Kasumi-1 (cell line): ENCODE measurements at regions not wholly inside any gene's neighbourhood (a gene's known extent, or its start where the extent isn't known, plus 50 kb on each side); places are given as distances from the start of the nearest gene placed in this dataset.
"Not testable (repeated sequence)": the region's sequence is repeated elsewhere in the genome, so short reads cannot be mapped to it uniquely, and the experiment has no call there.

Experiments used
- DNase-seq, 2 experiments: peaks; one replicate each; lab custom pipeline; 2025; lab: John Stamatoyannopoulos, UW

DNA sequence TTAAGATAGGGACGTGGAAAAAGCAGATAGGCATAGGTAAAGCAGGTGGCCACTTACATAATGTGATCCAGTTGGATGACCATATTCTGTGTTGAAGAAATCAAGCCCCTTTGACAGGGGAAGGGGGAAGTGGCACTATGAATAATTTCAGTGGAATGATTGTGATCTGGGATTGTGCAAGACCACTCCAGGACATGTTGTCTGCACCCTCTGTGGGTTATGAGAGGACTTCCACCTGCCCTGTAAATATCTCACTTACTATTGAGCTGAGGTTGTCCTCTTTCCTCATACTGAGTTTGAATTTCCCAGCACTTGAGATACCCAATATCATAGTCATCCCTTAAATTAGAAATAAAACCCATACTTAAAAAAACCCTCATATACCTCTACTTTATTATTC is 220.7 kb downstream of the IRS1 start:
- no peak for DNase-seq

DNA sequence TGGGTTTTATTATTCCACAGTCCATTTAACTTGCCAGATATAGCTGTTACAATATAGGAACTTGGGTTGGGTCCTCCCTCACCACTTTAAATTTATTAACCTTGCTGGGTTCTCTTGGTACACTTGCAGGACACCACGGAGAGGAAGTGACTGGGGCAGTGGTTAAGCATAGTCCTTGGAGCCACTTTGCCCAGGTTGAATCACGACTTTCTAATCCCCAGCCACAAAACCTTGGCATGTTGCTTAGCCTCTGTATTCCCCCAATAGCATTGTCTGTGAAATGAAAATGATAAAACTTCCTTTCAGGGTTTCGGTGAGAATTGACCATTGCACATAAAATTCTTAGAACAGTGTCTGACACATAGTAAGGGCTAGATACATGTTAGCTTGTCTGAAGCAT is 221.2 kb downstream of the IRS1 start:
- no peak for DNase-seq

DNA sequence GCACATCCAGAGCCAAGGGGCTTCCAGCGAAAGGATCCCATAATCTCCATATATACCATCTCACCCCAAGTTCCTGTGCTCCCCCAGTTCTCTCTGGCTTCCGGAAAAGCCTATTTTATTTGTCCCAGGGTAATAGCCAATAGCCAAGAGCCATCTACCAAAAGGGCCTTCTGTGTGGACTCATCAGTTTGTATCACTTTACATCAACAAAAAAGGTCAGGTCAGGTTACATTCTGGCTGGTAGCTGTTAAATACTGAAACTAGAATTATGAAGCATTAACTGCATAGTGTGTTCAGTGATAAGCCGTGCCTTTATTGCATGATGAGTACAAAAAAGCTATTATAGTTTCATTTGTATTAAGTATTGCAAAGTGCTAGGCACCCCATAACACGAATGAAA is 223.7 kb downstream of the IRS1 start:
- no peak for DNase-seq

DNA sequence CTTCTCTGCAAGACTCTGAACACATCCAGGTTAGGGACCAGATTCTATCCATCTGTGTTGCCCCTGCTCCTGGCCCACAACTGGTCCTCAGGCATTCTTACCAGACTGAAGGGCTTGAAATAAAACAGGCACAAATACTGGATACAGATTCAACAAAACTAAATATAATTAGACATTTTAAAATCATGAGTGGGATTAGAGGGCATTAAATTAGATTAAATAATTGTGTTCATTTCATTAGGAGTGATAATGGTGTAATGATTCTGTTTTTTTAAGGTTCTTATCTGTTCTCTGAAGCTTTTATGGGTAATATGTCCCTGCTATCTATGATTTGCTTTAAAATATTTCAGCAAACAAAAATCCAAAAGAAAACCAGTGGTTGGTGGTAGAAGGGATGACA is 226.5 kb downstream of the IRS1 start:
- no peak for DNase-seq

DNA sequence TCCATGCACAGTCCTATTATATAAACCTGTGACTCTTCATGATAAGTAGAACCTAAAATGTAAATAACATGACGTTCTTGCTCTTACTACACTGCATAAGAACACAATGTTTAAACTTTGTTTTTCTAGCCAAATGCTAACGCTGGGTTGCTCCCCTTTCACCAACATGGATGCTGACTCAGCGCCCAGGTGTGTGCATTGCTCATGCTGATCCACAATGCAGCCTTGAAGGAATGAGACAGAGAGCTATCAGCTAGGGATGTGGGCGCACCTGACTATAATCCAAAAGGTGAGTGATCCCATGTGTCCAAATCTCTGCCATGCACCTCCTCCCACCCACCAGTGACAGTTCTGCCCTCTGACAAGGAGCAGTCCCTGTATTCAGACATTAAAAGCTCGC is 235.0 kb downstream of the IRS1 start:
- no peak for DNase-seq

DNA sequence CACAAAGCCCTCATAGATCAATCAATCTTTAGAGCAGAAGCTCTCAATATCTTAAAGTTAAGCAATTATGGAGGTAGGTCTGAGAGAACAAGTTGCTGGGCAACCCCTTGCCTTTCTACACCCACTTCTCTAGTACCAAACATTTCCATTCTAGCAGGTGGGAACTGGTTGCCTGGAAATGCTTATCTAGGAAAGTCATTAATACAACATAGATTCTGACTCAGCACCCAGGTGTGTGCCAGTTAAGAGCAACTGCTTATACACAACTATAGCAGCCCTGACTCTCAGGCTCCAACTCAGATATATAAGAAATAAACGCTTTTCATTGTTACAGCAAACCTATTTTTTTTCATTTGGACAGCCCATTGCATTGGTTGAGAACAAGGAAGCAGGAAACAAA is 237.7 kb downstream of the IRS1 start:
- no peak for DNase-seq

DNA sequence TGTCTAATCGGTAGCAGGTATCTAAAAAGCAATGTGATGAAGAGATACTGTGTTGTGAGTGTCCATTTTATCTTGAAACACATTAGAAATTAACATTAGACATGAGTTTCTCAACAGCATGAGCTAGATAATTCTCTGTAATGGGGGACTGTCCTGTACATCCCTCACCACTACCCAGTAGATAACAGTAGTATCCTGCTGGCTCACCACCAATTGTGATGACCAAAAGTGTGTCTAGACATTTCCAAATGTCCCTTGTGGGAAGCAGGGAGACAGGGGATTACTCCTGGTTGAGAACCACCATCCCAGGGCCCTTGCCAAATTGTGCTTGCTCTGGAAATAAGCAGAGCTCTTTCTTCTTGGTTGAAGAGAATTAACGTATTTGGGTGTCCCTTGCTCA is 239.3 kb downstream of the IRS1 start:
- DNase-seq, result no peak

DNA sequence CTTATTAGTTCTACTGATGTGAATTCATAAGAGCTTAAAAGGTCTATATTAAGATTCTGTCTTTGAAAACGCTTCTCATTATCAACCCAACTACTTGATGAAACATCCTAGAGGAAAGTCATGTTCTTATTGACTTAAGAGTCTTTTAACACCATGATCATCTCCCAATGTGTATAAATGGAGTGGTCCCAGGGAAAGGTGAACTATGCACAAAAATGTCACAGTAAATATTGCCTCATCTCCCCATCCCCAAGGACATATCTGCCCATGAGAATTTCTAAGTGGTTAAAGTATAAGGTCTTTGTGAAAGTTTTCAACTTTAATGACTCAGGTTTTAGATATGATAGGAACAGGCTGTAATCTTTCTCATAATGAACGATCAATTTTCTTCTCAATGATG is 240.1 kb downstream of the IRS1 start:
- no peak for DNase-seq

DNA sequence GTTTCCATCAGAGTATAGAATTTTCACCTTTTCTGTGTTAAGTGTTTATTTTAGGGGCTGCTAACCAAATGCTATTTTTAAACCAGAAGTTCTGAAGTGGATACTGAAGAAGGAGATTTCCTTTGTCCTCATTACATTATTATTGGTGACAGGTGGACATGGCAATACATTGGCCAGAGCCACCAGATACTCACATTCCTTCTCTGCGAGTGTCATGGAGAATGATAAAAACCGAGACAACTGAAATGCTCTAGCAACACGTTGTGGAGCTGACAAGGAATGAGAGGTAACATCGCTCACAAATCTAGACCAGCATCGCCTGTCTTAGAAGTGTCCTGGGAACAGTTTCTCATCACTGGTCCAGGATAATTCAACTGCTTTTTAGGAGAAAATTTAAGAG is 241.2 kb downstream of the IRS1 start:
- no peak for DNase-seq

DNA sequence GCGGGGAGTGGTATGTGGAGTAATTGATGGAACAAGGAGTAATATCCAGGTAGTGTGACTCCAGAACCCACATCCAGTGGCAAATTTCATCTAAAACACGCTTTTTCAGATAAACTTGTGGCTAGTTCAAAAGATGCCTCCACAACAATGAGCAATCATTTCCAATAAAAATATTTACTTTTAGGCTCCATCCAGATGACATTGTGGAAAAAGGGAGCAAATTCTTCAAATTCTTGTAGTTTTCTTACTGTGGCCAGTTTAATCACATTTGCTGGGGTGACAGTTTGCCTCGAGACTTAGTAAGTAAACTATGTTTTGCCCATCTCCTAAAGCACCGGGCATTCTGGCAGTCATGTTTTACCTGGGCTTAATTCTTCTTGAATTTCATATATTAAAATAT is 243.6 kb downstream of the IRS1 start:
- DNase-seq, result no peak

DNA sequence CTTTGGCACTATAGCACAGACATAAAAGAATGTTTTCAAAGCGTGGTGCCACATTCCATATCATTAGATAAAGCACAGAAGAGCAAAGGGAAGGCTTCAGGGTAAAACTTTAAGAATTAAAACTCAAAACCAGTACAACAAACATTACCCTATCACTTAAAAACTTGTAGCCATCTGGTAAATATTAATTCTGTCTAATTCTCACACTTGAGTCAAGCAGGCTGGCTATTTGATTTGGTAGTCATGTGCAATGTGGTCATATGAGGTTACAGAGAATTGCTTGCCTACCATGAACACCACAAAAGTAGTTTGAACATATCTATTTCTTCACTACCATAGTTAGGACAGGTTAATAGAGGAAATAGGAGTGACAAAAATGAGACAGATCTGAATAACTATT is 244.9 kb downstream of the IRS1 start:
- no peak for DNase-seq

DNA sequence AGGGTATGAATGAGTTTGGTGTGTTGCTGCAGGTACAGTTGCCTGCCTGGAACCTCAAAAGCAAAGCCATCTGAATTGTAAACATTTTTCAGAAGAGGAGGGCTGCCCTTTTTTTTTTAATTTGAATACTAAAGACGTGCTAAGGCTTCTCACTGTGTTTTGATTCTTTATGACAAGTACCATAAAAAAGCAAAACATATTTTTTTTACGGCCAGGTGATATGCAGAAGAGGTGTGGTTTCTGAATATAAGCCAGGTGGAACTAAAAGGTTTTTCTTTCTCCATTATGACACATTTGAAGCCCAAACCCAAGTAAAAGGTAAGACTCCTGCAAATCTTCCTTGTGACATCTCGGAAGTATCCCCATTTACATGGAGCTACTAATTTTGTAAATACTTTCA is 246.3 kb downstream of the IRS1 start:
- DNase-seq, result no peak

DNA sequence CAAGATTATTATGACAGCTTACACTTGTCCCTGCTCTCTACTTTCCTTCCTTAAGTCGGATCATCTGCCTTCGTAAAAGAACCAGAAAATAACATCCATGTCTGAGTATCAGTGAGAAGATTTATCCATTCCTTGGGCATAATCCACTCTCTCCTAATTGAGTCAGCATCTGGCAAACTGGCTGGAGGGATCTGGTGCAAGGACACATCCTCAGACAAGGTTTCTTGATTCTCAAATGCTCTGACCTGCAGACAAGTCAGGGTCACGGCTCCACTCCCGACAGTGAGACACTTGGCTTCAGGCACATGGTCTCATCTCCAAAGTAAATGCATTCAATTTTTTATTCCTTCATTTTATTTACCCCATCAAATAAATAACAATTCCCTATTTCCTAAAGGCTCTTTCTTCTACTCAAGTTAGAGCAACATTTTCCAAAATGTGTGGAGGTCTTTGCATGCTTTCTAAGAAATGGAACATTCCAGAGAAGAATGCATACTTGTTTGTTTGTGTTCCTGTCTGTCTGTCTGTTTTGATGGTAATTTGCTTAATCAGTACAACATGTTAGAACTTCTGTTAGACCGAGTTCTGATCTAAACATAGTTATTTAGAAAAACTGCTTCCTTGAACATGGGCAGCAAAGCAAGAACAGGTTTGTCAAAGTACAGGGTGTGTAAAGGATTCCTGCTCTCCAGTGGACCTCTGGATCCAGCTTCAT is 246.9 kb downstream of the IRS1 start:
- no peak for DNase-seq

DNA sequence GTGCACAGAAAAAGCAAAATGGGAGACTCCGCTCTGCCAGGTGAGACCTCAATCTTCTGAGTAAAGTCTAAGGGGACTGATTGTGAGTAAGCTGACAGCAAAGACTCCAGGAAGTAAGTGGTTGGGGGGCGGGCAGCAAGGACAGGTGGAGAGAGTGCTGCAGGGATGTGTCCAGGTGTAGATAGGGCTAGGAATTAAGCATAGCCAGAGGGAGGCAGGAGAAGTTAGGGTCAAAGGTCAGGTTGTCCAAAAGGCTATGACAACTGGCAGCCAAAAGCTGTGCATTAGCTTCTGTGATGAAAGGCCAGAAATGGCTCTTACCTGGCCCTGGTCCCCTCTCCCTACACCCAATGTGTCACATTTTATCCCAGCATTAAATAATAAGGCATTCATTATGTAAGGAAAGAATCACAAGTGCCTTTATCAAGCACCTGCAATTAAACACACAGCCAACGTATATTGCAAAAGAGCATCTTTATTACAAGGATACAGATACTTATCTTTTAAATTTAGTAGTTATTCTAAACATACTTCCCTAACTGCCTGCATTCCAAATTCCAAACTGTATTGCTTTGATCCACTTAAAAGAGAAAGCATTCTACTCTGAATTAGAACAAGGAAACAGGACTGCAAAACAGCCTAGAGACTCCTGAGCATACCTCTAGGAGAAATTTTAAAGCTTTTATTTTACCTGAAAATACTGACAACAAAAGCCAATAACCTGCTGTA is 247.9 kb downstream of the IRS1 start:
- no peak for DNase-seq

DNA sequence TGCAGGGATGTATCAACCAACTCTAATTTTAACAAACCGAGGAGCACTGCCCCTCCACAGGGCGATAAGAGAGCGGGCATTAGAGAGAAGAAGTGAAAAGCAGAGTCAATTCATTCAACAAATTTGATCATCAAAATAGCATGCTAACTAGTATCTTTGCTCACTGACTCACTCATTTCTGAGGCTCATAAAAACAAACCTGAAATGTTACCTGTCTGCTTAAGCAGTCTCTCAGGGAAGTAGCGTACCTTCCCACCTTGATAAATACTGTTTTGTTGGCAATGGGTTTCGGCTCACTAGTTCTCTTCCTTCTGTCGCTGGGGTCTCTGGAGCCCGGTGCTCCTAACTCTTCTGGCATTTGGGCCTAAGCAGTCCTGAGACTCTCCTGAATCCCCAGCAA is 248.8 kb downstream of the IRS1 start:
- DNase-seq, result no peak

DNA sequence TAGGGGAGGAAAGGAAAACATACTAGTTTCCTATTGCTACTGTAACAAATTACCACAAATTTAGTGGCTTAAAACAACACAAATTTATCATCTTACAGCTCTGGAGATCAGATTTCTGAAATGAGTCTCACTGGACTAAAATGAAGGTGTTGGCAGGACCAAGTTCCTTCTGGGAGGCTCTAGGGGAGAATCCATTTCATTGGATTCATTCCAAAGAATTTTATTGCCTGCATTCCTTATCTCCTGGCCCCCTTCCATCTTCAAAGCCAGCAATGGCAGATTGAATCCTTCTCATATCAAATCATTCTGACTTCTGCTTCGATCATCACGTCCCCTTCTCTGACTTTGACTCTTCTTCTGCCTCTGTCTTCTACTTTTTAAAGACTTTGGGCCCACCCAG is 250.9 kb downstream of the IRS1 start:
- DNase-seq, result no peak

DNA sequence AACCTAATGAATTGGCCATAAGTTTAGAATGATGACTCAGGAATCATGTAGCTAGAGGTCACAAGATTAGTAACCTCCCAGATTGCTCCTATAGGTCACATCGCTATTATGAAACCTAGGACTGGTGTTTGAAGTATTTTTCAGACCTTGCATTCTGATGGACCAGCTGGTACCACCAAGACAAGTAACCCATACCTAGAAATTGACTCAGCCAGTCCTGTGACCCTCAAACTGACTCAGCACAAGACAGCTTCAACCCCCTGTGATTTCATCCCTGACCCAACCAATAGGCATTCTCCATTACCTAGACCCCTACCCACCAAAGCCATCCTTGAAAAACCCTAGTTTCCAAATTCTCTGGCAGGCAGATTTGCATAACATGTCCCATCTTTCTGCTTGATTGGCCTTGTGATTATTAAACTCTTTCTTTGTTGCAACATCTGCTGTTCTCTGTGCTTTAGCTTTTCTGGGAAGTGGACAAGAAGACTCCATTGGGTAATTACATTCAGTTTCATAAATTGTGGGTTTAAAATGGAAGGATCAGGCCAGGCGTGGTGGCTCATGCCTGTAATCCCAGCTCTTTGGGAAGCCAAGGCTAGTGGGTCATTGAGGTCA is 254.9 kb downstream of the IRS1 start:
- DNase-seq, result no peak

DNA sequence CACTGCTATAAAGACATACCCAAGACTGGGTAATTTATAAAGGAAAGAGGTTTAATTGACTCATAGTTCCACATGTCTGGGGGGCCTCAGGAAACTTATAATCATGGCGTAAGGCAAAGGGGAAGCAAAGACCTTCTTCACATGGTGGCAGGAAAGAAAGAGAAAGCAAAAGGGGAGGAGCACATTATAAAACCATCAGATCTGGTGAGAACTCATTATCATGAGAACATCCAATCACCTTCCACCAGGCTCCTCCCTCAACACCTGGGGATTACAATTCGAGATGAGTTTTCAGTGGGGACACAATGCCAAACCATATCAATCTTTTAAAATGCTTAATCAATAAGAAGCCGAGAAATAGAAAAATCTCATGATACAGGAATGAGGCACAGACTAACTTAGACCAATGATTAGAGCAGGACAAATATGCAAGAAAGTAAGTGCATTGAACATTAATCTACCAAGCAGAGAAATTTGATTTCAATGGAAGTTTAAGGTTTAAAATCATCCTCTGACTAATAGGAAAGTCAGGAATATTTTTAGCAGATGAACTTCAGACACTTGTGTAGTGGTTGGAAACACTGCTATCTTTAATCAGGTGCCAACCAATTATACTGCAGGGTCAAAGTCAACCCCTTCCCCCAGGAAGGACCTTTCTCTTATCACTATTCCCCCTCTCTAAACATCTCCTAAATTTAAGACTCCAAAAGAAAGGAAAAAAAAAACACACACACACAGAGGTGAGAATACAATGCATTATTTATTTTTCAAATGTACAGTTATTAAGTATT is 259.2 kb downstream of the IRS1 start:
- DNase-seq, result no peak

DNA sequence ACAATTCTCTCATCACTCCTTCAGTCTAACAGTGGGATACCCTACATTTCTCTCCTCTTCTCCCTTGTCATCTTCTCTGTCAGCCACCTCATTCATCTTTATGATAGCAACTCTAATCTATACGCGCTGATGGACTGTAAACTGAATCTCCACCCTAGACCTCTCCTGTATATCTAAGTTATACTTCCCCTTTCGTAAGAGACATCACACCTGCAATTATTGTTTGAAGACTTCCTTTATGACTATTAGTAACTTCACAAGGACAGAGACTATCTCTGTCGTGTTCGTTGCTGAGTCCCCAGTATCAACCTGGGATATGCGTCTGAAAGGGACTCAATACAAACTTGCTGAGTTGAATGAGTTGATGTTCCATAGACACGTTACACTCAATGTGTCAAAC is 263.2 kb downstream of the IRS1 start:
- no peak for DNase-seq

DNA sequence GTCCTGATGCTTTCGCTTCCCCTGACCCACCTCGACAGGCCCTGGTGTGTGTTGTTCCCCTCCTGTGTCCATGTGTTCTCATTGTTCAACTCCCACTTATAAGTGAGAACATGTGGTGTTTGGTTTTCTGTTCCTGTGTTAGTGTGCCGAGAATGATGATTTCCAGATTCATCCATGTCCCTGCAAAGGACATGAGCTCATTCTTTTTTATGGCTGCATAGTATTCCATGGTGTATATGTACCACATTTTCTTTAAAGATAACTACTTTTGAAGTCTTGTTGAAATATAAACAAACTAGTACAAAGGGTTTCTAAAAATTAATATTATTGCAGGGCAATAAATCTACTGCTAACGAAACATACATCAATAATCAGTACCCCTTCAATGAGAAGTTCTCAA is 266.6 kb downstream of the IRS1 start:
- not testable (repeated sequence) for DNase-seq

DNA sequence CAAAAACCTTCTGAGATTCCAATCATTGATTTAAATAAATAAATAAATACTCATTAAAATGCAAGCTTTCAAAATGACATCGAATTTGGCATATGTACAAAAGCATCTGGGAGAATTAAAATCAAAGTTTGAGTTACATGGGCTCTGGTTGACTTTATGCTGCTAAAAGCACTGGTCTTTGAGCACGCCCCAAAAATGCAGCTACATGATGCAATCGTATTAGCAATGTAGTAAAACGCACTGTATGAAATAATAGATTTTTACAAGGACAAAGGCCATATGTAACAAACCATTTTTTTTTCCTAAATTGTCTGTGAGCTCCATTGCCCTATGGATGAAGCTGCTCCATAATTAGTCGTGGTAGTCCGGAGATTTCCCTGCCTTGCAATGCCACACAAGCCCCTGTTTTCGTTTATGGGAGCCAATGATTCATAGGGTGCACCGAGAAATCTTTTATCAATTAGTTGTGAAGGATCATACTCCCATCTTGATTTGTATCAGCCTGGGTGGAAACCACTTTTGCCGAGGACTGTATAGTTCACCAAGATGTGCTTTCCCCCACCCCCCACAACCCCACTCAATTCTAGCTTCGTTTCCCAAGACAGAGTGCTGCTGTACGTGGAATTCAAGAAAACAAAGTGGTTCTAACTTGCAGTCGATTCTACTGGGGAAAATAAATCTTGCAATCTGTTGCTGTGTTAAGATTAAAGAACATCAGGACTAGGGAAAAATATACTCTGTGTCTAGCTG is 268.4 kb downstream of the IRS1 start:
- DNase-seq, result no peak

DNA sequence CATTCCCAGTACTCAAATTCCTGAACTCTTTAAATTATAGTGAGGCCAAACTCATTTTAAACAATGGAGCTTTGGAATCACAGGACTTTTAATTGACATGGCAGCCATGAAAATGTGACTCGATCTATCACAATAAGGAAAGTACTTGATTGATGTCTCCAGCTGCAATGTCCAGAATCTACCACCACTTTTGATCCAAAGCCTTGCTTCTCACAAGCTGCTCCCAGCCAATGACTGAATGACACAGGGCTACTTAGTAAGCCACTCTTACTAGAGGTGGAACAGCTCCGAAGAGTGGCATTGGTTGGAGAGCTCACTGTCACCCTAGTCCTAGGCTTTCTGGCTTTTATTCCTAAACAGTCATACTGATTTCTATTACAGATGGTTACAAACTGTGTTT is 270.1 kb downstream of the IRS1 start:
- no peak for DNase-seq
